Calu3 (cell line): ENCODE measurements at regions not wholly inside any gene's neighbourhood (a gene's known extent, or its start where the extent isn't known, plus 50 kb on each side); places are given as distances from the start of the nearest gene placed in this dataset.

Experiments
- BruUV-seq: library from RNA; stranded (reverse); fragments of 400-500 nt; replicated peaks from 2 replicates; lab custom pipeline; 2021; lab: Mats Ljungman, UMichigan
- CTCF ChIA-PET: fragments of 300-600 bp; sonication (Branson Sonifier 250); formaldehyde crosslinking; loops from one replicate; lab custom pipeline; 2022; ENCODE audit warnings: antibody characterized with exemption; lab: Charles Lee
- DNase-seq: peaks from one replicate; pipeline ENCODE4 v3.0.0; 2022
- H3K27ac Mint-ChIP-seq: one replicate; pipeline ENCODE4 v1.8.0; 2022; ENCODE audit warnings: mixed read lengths; ENCODE audit not compliant: unreplicated experiment
- H3K27me3 Mint-ChIP-seq: one replicate; pipeline ENCODE4 v1.8.0; 2022; ENCODE audit warnings: mixed read lengths; ENCODE audit not compliant: unreplicated experiment
- H3K36me3 Mint-ChIP-seq: one replicate; pipeline ENCODE4 v1.8.0; 2022; ENCODE audit warnings: mild to moderate bottlenecking, moderate library complexity, mixed read lengths; ENCODE audit not compliant: insufficient read depth, unreplicated experiment
- H3K4me1 Mint-ChIP-seq: one replicate; pipeline ENCODE4 v1.8.0; 2022; ENCODE audit warnings: mild to moderate bottlenecking, low read depth, mixed read lengths; ENCODE audit not compliant: unreplicated experiment
- H3K4me3 Mint-ChIP-seq: one replicate; pipeline ENCODE4 v1.8.0; 2022; ENCODE audit warnings: mild to moderate bottlenecking, low read depth, moderate library complexity, mixed read lengths; ENCODE audit not compliant: unreplicated experiment
- H3K9me3 Mint-ChIP-seq: one replicate; pipeline ENCODE4 v1.8.0; 2022; ENCODE audit warnings: low read depth, mixed read lengths; ENCODE audit not compliant: unreplicated experiment
- intact Hi-C: fragments of 100-400 bp; cut with micrococcal nuclease; formaldehyde crosslinking; loops from one replicate; pipeline ENCODE4 v1.10.0; 2022; ENCODE audit not compliant: unreplicated experiment
- TF ChIP-seq, protein P1 (sequence below): fragments of 200-600 bp; IDR thresholded peaks from one replicate; pipeline ENCODE4 v1.8.0; 2022; ENCODE audit warnings: antibody characterized with exemption; ENCODE audit not compliant: unreplicated experiment

GRCh38 chr1:232260045-232260444, 369.9 kb downstream of the SIPA1L2 start:
- intact Hi-C loops = no loop called here
- Mint-ChIP-seq H3K4me1 (no peaks in the 10 kb centered on the region), H3K27me3 (no peaks in the 10 kb centered on the region), H3K36me3 (no peaks in the 10 kb centered on the region), H3K27ac (no peak overlapping the region), H3K9me3 (peaks cover 3% of the 10 kb centered on the region), H3K4me3 (no peak overlapping the region)
- TF ChIP-seq, protein P1, sequence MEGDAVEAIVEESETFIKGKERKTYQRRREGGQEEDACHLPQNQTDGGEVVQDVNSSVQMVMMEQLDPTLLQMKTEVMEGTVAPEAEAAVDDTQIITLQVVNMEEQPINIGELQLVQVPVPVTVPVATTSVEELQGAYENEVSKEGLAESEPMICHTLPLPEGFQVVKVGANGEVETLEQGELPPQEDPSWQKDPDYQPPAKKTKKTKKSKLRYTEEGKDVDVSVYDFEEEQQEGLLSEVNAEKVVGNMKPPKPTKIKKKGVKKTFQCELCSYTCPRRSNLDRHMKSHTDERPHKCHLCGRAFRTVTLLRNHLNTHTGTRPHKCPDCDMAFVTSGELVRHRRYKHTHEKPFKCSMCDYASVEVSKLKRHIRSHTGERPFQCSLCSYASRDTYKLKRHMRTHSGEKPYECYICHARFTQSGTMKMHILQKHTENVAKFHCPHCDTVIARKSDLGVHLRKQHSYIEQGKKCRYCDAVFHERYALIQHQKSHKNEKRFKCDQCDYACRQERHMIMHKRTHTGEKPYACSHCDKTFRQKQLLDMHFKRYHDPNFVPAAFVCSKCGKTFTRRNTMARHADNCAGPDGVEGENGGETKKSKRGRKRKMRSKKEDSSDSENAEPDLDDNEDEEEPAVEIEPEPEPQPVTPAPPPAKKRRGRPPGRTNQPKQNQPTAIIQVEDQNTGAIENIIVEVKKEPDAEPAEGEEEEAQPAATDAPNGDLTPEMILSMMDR = no peak
- no TSS peak for BruUV-seq
- DNase-seq = no peak
- CTCF ChIA-PET = no interaction called here

- Mint-ChIP-seq H3K27ac (no peak overlapping the region), H3K4me3 (no peak overlapping the region), H3K9me3 (peaks cover 3% of the 10 kb centered on the region), H3K4me1 (no peaks in the 10 kb centered on the region), H3K36me3 (no peaks in the 10 kb centered on the region), H3K27me3 (no peaks in the 10 kb centered on the region)
- intact Hi-C loops = loop anchor here (10.0 kb wide), 1 partner anchor 395 kb away; no protein-coding TSS in a partner anchor
- no peak for DNase-seq
- no TSS peak for BruUV-seq
- CTCF ChIA-PET = no interaction called here
- TF ChIP-seq, protein P1 = no peak
Measured at GRCh38 chr1:232259333-232259732, 370.6 kb downstream of the SIPA1L2 start.

DNA sequence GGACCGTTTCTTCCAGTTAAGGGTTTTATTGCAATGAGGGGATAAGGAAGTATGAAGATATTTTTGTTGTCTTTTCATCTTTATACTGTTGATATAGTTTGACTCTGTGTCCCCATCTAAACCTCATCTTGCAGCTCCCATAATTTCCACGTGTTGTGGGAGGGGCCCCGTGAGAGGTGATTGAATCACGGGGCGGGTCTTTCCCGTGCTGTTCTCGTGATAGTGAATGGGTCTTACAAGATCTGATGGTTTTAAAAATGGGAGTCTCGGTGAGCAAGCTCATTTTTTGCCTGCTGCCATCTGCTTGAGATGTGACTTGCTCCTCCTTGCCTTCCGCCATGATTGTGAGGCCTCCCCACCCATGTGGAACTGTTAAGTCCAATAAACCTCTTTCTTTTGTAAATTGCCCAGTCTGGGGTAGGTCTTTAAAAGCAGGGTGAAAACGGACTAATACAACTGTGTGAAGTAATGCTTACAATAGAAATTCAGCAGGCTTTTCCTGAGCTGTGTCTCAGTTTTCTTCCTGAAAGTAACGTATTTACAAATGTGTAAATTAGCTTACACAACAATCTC, 377.3 kb downstream of the SIPA1L2 start:
- DNase-seq = no peak
- no peaks in the 10 kb centered on the region for H3K27me3 Mint-ChIP-seq

DNA sequence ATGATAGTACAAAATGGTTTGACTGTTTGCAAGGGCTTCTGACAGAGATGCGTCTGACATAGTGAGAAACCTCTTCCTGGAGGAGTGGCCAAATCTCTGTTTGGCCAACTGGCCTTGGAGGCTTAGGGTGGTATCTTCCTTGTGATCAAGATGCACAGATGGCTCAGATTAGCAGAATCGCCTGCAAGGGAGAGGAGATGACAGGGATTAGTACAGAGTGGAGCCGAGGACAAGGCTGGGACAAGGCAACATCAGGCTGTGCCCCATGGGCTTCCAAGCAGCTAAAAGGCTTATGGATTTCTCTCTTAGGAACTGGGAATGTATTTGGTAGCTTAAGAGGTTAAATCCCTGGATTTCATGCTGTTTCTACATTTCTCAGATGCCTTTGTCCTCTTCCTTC, 379.1 kb downstream of the SIPA1L2 start:
- H3K9me3 Mint-ChIP-seq = peaks cover 3% of the 10 kb centered on the region
- intact Hi-C loops = loop anchor here (10.0 kb wide), 1 partner anchor 386 kb away; no protein-coding TSS in a partner anchor
- CTCF ChIA-PET = no interaction called here

More for the DNA sequence above, 377.3 kb downstream of the SIPA1L2 start:
- H3K27ac Mint-ChIP-seq = no peak overlapping the region
- CTCF ChIA-PET = no interaction called here
- no peak overlapping the region for H3K4me3 Mint-ChIP-seq
- BruUV-seq = no TSS peak
- no peaks in the 10 kb centered on the region for H3K36me3 Mint-ChIP-seq
- no peaks in the 10 kb centered on the region for H3K4me1 Mint-ChIP-seq
- TF ChIP-seq, protein P1 = no peak
- intact Hi-C loops = loop anchor here (10.0 kb wide), 1 partner anchor 388 kb away; no protein-coding TSS in a partner anchor
- H3K9me3 Mint-ChIP-seq = peaks cover 4% of the 10 kb centered on the region

More for the DNA sequence above, 379.1 kb downstream of the SIPA1L2 start:
- TF ChIP-seq, protein P1 = no peak
- H3K27ac Mint-ChIP-seq = no peak overlapping the region
- H3K27me3 Mint-ChIP-seq = no peaks in the 10 kb centered on the region
- DNase-seq = no peak
- no TSS peak for BruUV-seq
- no peaks in the 10 kb centered on the region for H3K4me1 Mint-ChIP-seq
- H3K36me3 Mint-ChIP-seq = no peaks in the 10 kb centered on the region
- no peak overlapping the region for H3K4me3 Mint-ChIP-seq
